ENCODE measurements at regions not wholly inside any gene's neighbourhood (a gene's known extent, or its start where the extent isn't known, plus 50 kb on each side); places are given as distances from the start of the nearest gene placed in this dataset.

GRCh38 chr12:98449584-98449983 lies 65.8 kb upstream of the TMPO start:
- TF ChIP-seq CTCF (IDR thresholded peaks at IDR 0.05 in 8 of 11, conservative IDR thresholded peaks at IDR 0.05 in 3 of 11) (no peak), POLR2AphosphoS5 (IDR thresholded peaks at IDR 0.05) (no peak), POLR2A (IDR thresholded peaks at IDR 0.05) (no peak)

Data from spleen (tissue), 7 donors.